Activated B cell treated with CpG ODN at 0.5 μM for 24 hours (primary cell): ENCODE measurements at regions not wholly inside any gene's neighbourhood (a gene's known extent, or its start where the extent isn't known, plus 50 kb on each side); places are given as distances from the start of the nearest gene placed in this dataset.

ENCODE experiments used
- ATAC-seq: fragments of 200-7000 bp; cut with Tn5 transposase; one replicate; pipeline ENCODE4 v1.10.0; 2021; ENCODE audit warnings: low read depth, mild to moderate bottlenecking, moderate library complexity
- CTCF ChIA-PET: fragments of 350-600 bp; sonication (Branson Sonifier 250); formaldehyde crosslinking; loops from one replicate; lab custom pipeline; 2021; ENCODE audit warnings: antibody characterized with exemption; lab: Charles Lee
- POLR2A ChIA-PET: fragments of 350-600 bp; sonication (Branson Sonifier 250); formaldehyde crosslinking; loops from one replicate; lab custom pipeline; 2021; ENCODE audit warnings: antibody characterized with exemption; lab: Charles Lee
- DNase-seq: peaks from one replicate; pipeline ENCODE4 v3.0.0; 2022
- H3K27ac Mint-ChIP-seq: one replicate; pipeline ENCODE4 v1.8.0; 2020; ENCODE audit warnings: mixed read lengths
- H3K27me3 Mint-ChIP-seq: one replicate; pipeline ENCODE4 v1.8.0; 2021; ENCODE audit warnings: mixed read lengths
- H3K36me3 Mint-ChIP-seq: one replicate; pipeline ENCODE4 v1.8.0; 2021; ENCODE audit warnings: low read depth, mixed read lengths
- H3K4me1 Mint-ChIP-seq: one replicate; pipeline ENCODE4 v1.8.0; 2021; ENCODE audit warnings: mixed read lengths
- H3K4me3 Mint-ChIP-seq: one replicate; pipeline ENCODE4 v1.8.0; 2020; ENCODE audit warnings: mild to moderate bottlenecking, mixed read lengths
- H3K9me3 Mint-ChIP-seq: one replicate; pipeline ENCODE4 v1.8.0; 2020; ENCODE audit warnings: mixed read lengths
- CTCF ChIP-seq: fragments of 200-600 bp; IDR thresholded peaks from one replicate; pipeline ENCODE4 v1.8.0; 2022; ENCODE audit warnings: antibody characterized with exemption, mild to moderate bottlenecking
- intact Hi-C: fragments of 100-400 bp; cut with micrococcal nuclease; formaldehyde crosslinking; loops from one replicate; pipeline ENCODE4 v1.15.1; 2024

GRCh38 chrX:139094671-139095592 lies 383.4 kb upstream of the FGF13 start:
- DNase-seq, result no peak
- H3K4me3 Mint-ChIP-seq, result no peak overlapping the region

GRCh38 chrX:139093201-139093600 lies 381.7 kb upstream of the FGF13 start:
- no peaks in the 10 kb centered on the region for H3K4me1 Mint-ChIP-seq
- H3K27me3 Mint-ChIP-seq, result no peaks in the 10 kb centered on the region
- H3K27ac Mint-ChIP-seq, result no peak overlapping the region
- no peaks in the 10 kb centered on the region for H3K9me3 Mint-ChIP-seq
- POLR2A ChIA-PET, result no interaction called here
- ATAC-seq (no peak), DNase-seq (no peak)
- CTCF ChIA-PET, result no interaction called here
- intact Hi-C loops, result no loop called here
- no peaks in the 10 kb centered on the region for H3K36me3 Mint-ChIP-seq
- TF ChIP-seq CTCF, result no peak
- no peak overlapping the region for H3K4me3 Mint-ChIP-seq

More at GRCh38 chrX:139094671-139095592, 383.4 kb upstream of the FGF13 start:
- ChIA-PET POLR2A (no interaction called here), CTCF (no interaction called here)
- H3K9me3 Mint-ChIP-seq, result no peaks in the 10 kb centered on the region
- TF ChIP-seq CTCF, result no peak
- ATAC-seq, result no peak
- no peaks in the 10 kb centered on the region for H3K27me3 Mint-ChIP-seq
- no peak overlapping the region for H3K27ac Mint-ChIP-seq
- H3K4me1 Mint-ChIP-seq, result no peaks in the 10 kb centered on the region
- intact Hi-C loops, result no loop called here
- no peaks in the 10 kb centered on the region for H3K36me3 Mint-ChIP-seq

- no peak for DNase-seq
- Mint-ChIP-seq H3K4me1 (no peaks in the 10 kb centered on the region), H3K27me3 (no peaks in the 10 kb centered on the region), H3K27ac (no peak overlapping the region), H3K9me3 (no peaks in the 10 kb centered on the region), H3K4me3 (no peak overlapping the region), H3K36me3 (no peaks in the 10 kb centered on the region)
- ChIA-PET CTCF (no interaction called here), POLR2A (no interaction called here)
- ATAC-seq, result no peak
- TF ChIP-seq CTCF, result no peak
- intact Hi-C loops, result no loop called here
These were observed 380.4 kb upstream of the FGF13 start for GRCh38 chrX:139091878-139092277.

- Mint-ChIP-seq H3K36me3 (no peaks in the 10 kb centered on the region), H3K4me1 (no peaks in the 10 kb centered on the region), H3K4me3 (no peak overlapping the region), H3K9me3 (no peaks in the 10 kb centered on the region), H3K27ac (no peak overlapping the region), H3K27me3 (no peaks in the 10 kb centered on the region)
- intact Hi-C loops, result no loop called here
- no peak for ATAC-seq
- ChIA-PET POLR2A (no interaction called here), CTCF (no interaction called here)
- no peak for TF ChIP-seq CTCF
- DNase-seq, result no peak
These were observed 379.5 kb upstream of the FGF13 start for GRCh38 chrX:139091066-139091465.

GRCh38 chrX:139086246-139086645 lies 374.7 kb upstream of the FGF13 start:
- Mint-ChIP-seq H3K27ac (no peak overlapping the region), H3K36me3 (no peaks in the 10 kb centered on the region), H3K27me3 (no peaks in the 10 kb centered on the region), H3K4me1 (no peaks in the 10 kb centered on the region), H3K9me3 (no peaks in the 10 kb centered on the region), H3K4me3 (no peak overlapping the region)
- no peak for ATAC-seq
- intact Hi-C loops, result no loop called here
- no peak for DNase-seq
- TF ChIP-seq CTCF, result no peak
- ChIA-PET POLR2A (no interaction called here), CTCF (no interaction called here)
